ENCODE measurements at regions not wholly inside any gene's neighbourhood (a gene's known extent, or its start where the extent isn't known, plus 50 kb on each side); places are given as distances from the start of the nearest gene placed in this dataset.

DNA sequence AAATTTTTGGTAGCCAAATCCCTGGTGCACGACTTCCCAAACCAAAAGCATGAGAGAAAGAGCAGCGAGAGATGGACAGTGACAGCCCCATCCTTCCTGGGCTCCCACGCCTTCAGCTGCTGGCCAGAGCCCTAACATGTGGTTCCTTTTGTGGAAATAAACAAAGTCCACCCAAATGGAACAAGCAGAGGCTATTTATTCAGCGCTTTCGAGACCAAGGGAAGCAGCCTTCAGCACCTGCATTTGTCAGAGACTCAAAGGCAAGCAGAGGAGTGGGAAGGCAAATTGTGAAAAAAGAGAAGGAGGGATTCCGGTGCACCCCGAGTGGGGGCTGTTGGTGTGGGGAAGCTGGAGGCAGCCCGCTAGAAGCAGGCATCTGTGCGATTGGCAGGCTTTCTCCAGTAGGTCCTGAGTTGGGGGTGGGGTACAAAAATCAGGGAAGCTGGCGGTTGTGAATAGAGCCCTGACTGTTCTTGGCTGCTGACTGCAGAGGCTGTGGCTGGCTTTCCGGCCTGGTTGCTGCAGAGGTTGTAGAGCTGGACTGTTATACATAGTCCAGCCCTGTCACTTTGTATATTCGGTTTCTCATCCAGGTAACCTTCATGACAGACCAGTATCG lies 427.2 kb downstream of the OCA2 start:
- no peak for DNase-seq (ENCODE audit: low spot score)

GRCh38 chr15:27670486-27671209 lies 428.5 kb downstream of the OCA2 start:
- no peak for DNase-seq (ENCODE audit: low spot score)

GRCh38 chr15:27669641-27670040 lies 429.5 kb downstream of the OCA2 start:
- no peak for DNase-seq (ENCODE audit: low spot score)

GRCh38 chr15:27668471-27669220 lies 430.5 kb downstream of the OCA2 start:
- no peak for DNase-seq (ENCODE audit: low spot score)

DNA sequence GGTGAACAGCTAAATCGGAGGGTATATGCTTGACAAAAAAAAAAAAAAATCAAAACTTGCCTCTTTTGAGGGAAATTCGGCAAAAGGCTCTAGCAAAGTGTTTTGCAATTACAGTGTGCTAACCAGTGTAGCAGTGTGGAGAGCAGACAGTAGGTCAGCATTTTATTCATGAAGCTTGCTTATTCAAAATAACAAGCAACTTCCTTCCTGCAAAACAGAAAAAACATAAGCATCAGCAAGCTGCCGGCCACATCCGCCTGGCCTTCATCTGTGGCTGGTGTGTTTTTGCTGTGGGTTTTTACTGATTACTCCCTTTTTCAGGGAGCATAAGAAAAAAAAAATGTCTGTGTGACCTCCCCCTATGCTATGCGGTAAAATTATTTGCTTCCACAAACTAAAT lies 434.1 kb downstream of the OCA2 start:
- no peak for DNase-seq (ENCODE audit: low spot score)

GRCh38 chr15:27662892-27663291 lies 436.2 kb downstream of the OCA2 start:
- DNase-seq (ENCODE audit: low spot score), result no peak

DNA sequence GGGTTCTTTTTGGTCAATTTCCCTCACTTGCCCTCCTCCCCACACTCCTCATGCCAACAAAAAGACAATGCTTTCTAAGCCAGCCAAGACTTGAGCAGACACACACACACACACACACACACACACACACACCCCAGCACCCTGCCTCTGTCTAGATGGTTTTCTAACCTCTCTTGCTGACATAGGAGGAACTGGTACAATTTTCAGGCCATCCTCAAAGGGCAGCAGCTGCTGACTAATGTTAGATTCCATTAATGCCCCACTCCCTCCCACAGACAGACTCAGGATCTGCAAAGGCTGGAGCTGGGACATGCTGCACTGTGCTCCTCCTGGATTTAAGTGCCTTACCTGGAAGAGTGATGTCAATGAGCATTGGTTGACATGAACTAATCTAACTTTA lies 438.4 kb downstream of the OCA2 start:
- no peak for DNase-seq (ENCODE audit: low spot score)

GRCh38 chr15:27656296-27656987 lies 442.7 kb downstream of the OCA2 start:
- no peak for DNase-seq (ENCODE audit: low spot score)

GRCh38 chr15:27655056-27655455 lies 444.1 kb downstream of the OCA2 start:
- no peak for DNase-seq (ENCODE audit: low spot score)

DNA sequence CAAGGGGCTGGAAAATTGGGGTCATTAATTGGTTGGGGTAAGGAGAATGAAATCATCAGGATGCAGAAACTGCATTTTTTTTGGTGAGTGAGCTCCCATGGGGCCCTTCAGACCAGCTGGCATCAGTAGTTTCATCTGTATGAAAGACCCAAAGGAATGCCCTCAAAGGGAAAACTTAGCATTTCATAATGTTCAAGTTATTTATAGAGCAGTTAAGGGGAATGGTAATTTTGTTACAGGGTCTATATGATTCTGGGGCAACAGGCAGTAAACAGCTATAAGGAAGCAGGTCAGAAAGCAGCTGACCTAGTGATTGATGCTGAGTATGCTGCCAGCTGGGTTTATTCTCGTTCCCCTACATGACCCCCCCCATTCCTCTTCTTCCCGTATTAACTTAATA lies 448.9 kb downstream of the OCA2 start:
- DNase-seq (ENCODE audit: low spot score), result no peak

DNA sequence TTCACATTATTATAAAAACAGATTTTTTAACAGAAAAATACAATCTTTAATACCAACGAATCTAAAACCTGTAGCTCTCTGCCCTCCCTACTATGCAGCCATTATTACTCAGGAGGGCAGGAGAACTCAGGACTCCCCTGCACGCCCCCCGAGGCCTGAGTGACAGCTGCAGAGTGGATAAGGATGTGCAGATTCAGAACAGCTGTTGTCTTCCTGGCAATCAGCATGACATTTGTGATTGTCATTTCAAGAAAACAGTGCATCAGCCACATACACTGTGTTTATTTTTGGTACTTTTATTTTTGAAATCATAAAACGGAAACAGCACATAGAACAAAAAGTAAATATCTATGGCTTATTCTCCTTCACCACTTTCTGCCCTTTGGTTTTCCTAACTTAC lies 450.8 kb downstream of the OCA2 start:
- no peak for DNase-seq (ENCODE audit: low spot score)

GRCh38 chr15:27646531-27646930 lies 452.6 kb downstream of the OCA2 start:
- DNase-seq (ENCODE audit: low spot score), result no peak

GRCh38 chr15:27645672-27646071 lies 453.4 kb downstream of the OCA2 start:
- no peak for DNase-seq (ENCODE audit: low spot score)

DNA sequence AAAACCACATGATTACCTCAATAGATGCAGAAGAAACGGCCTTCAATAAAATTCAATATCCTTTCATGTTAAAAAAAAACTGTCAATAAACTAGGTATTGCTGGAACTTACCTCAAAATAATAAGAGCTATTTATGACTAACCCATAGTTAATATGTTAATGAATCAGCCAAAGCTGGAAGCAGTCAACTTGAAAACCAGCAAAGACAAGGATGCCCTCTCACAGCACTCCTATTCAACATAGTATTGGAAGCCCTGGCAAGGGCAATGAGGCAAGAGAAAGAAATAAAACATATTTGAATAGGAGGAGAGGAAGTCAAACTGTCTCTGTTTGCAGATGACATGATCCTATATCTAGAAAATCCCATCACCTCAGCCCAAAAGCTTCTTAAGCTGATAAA lies 456.1 kb downstream of the OCA2 start:
- DNase-seq (ENCODE audit: low spot score), result no peak

GRCh38 chr15:27639595-27639994 lies 459.5 kb downstream of the OCA2 start:
- DNase-seq (ENCODE audit: low spot score), result no peak

DNA sequence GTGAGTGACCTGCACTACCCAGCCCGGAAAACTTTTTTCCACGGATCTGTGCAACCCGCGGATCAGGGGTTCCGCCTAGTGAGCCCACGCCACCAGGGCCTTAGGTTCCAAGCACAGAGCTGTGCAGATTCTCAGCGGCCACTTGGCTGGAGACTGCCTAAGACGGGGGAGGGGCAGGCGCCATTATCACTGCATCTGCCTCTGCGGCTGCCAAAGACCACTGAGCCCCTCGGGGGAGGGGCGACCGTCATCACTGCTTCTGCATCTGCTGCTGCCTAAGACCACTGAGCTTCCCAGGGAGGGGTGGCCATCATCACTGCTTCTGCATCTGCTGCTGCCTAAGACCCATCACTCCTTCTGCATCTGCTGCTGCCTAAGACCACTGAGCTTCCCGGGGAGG lies 460.2 kb downstream of the OCA2 start:
- DNase-seq (ENCODE audit: low spot score), result peak; percentile 26

DNA sequence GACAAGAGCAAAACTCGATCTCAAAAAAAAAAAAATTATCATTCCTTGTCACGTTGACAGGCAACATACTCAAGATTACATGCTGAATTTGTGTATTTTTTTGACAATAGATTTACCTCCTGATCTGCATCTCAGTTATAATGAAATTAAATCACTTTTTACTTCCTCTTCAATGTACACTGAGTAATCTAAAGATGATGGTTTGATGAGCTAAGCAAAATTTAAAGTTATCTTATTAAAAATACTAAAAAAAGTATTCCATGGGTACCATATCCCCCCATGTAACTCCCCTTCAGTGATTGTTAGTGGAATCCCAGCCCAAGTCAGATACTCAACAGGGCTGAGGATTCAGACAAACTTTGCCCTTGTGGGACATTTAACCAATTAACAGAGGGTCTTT lies 463.2 kb downstream of the OCA2 start:
- no peak for DNase-seq (ENCODE audit: low spot score)

DNA sequence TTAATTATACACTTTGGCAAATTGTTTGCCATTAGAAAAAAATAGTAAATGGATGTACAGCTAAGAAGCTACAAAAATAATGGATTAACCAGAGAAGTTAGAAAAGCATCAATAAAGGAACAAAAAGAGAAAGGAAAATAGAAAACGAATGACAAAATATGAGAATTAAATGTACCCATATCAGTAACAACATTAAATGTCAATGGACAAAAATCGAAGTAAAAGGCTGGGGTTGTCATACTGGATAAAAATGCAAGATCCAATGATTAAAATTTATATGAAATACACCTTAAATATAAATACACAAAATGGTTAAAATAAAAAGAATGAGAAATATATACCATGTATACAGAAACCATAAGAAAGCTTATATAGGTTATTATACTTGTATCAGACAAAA lies 470.6 kb downstream of the OCA2 start:
- DNase-seq (ENCODE audit: low spot score), result no peak

DNA sequence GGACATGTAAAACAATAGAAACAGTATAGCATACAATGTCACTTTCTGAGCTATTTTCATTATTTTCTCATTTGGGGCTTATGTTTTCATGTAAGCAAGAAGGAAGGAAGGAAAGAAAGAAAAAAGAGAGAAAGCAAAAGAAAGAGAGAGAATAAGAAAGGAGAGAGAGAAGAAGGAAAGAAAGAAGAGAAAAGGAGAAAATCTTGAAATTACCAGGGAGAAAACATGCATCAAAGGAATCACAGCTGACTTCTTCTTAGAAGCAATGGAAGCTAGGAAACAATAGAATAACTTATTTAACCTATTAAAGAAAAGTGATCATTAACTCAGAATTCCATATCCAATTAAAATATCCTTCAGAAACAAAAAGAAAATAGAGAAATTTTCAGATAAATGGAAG lies 471.5 kb downstream of the OCA2 start:
- no peak for DNase-seq (ENCODE audit: low spot score)

- no peak for DNase-seq (ENCODE audit: low spot score)
These were observed 475.4 kb downstream of the OCA2 start for GRCh38 chr15:27623560-27624305.

DNA sequence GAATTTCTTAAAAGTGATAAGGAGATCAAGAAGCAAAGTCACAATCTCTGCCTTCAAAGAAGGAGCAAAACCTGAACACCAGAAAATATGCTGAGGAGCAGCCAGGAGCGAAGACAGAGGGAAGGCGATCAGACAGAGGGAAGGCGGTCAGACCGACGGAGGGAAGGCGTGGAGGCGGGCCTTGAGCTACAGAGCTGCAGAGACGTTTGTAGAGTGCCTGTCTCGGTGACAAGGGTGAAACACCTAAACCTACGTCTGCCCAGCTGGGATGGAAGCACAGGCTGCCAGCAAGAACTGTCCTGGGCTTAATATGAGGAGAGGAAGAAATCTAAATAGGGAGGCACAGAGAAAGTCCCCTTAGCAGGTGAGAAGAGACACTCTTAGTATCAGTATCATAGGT lies 476.0 kb downstream of the OCA2 start:
- DNase-seq (ENCODE audit: low spot score), result no peak

GRCh38 chr15:27622371-27622770 lies 476.7 kb downstream of the OCA2 start:
- DNase-seq (ENCODE audit: low spot score), result no peak
